ENCODE measurements at regions not wholly inside any gene's neighbourhood (a gene's known extent, or its start where the extent isn't known, plus 50 kb on each side); places are given as distances from the start of the nearest gene placed in this dataset.

- H3K4me2 ChIP-seq (ENCODE audit: insufficient read depth, low read length) = no peak overlapping the region
- CTCF ChIA-PET = no interaction called here
- BruUV-seq (replicated peaks) = no TSS peak
- H2AFZ ChIP-seq (ENCODE audit: low read depth, low read length) = no peak overlapping the region
- H3K9ac ChIP-seq (replicated peaks; ENCODE audit: extremely low read depth, insufficient read depth, low read length) = no peak overlapping the region
- no peak overlapping the region for H3K4me3 ChIP-seq (replicated peaks in 1 of 3; ENCODE audit: insufficient read depth in 1 of 3, low read depth in 1 of 3, low read length in 3 of 3)
- no peak overlapping the region for H3K27ac ChIP-seq (ENCODE audit: insufficient read depth, low read depth, low read length)
- H3K79me2 ChIP-seq (ENCODE audit: control insufficient read depth, insufficient read depth, low read length) = no peaks in the 10 kb centered on the region
- no peak for FAIRE-seq
- H4K20me1 ChIP-seq (replicated peaks; ENCODE audit: control insufficient read depth, extremely low read depth, insufficient read depth, low read length) = no peaks in the 10 kb centered on the region
- POLR2A ChIA-PET = no interaction called here
- H3K9me3 ChIP-seq (replicated peaks; ENCODE audit: control insufficient read depth, insufficient read depth, low read length) = no peaks in the 10 kb centered on the region
- dilution Hi-C loops (cut with MboI; ENCODE audit: extremely low pct_ligation_motif_present, low sequenced_read_pairs) = no loop called here
- no peak for TF ChIP-seq EZH2 (IDR thresholded peaks at IDR 0.05; ENCODE audit: borderline replicate concordance, low read depth, low read length, severe bottlenecking)
- no peak for TF ChIP-seq CTCF (IDR thresholded peaks at IDR 0.05; ENCODE audit: extremely low read depth in 1 of 2, insufficient read depth in 1 of 2, low read depth in 1 of 2, low read length in 2 of 2)
- no peaks in the 10 kb centered on the region for H3K36me3 ChIP-seq (ENCODE audit: control insufficient read depth in 2 of 2, extremely low read depth in 1 of 2, insufficient read depth in 2 of 2, low read length in 2 of 2)
- intact Hi-C loops (cut with micrococcal nuclease) = no loop called here
- no peaks in the 10 kb centered on the region for H3K9me1 ChIP-seq (replicated peaks; ENCODE audit: control insufficient read depth, extremely low read depth, insufficient read depth, low read length)
- H3K4me1 ChIP-seq (ENCODE audit: control insufficient read depth, extremely low read depth, insufficient read depth, low read length) = no peaks in the 10 kb centered on the region
- DNase-seq (ENCODE audit: low read depth, low spot score) = no peak
- no peaks in the 10 kb centered on the region for H3K27me3 ChIP-seq (ENCODE audit: control insufficient read depth in 2 of 2, insufficient read depth in 2 of 2, low read length in 2 of 2)
These were observed 682.0 kb upstream of the B3GALT2 start for GRCh38 chr1:193868425-193868824.

- ChIA-PET POLR2A (no interaction called here), CTCF (no interaction called here)
- no peaks in the 10 kb centered on the region for H3K36me3 ChIP-seq (ENCODE audit: control insufficient read depth in 2 of 2, extremely low read depth in 1 of 2, insufficient read depth in 2 of 2, low read length in 2 of 2)
- H3K4me1 ChIP-seq (ENCODE audit: control insufficient read depth, extremely low read depth, insufficient read depth, low read length) = no peaks in the 10 kb centered on the region
- no peaks in the 10 kb centered on the region for H3K79me2 ChIP-seq (ENCODE audit: control insufficient read depth, insufficient read depth, low read length)
- intact Hi-C loops (cut with micrococcal nuclease) (no loop called here), dilution Hi-C loops (cut with MboI; ENCODE audit: extremely low pct_ligation_motif_present, low sequenced_read_pairs) (no loop called here)
- no peak for FAIRE-seq
- no peak overlapping the region for H2AFZ ChIP-seq (ENCODE audit: low read depth, low read length)
- H4K20me1 ChIP-seq (replicated peaks; ENCODE audit: control insufficient read depth, extremely low read depth, insufficient read depth, low read length) = no peaks in the 10 kb centered on the region
- H3K4me2 ChIP-seq (ENCODE audit: insufficient read depth, low read length) = no peak overlapping the region
- H3K4me3 ChIP-seq (replicated peaks in 1 of 3; ENCODE audit: insufficient read depth in 1 of 3, low read depth in 1 of 3, low read length in 3 of 3) = no peak overlapping the region
- H3K9ac ChIP-seq (replicated peaks; ENCODE audit: extremely low read depth, insufficient read depth, low read length) = no peak overlapping the region
- no peaks in the 10 kb centered on the region for H3K9me1 ChIP-seq (replicated peaks; ENCODE audit: control insufficient read depth, extremely low read depth, insufficient read depth, low read length)
- no peaks in the 10 kb centered on the region for H3K27me3 ChIP-seq (ENCODE audit: control insufficient read depth in 2 of 2, insufficient read depth in 2 of 2, low read length in 2 of 2)
- H3K9me3 ChIP-seq (replicated peaks; ENCODE audit: control insufficient read depth, insufficient read depth, low read length) = no peaks in the 10 kb centered on the region
- TF ChIP-seq MAX (IDR thresholded peaks at IDR 0.05; ENCODE audit: insufficient read depth, insufficient read length) = no peak
- no peak for TF ChIP-seq CTCF (IDR thresholded peaks at IDR 0.05; ENCODE audit: extremely low read depth in 1 of 2, insufficient read depth in 1 of 2, low read depth in 1 of 2, low read length in 2 of 2)
- no peak for TF ChIP-seq JUN (IDR thresholded peaks at IDR 0.05; ENCODE audit: borderline replicate concordance, insufficient read depth, insufficient read length, low read depth)
- TF ChIP-seq MYC (IDR thresholded peaks at IDR 0.05; ENCODE audit: low read depth, low read length) = no peak
- no peak for TF ChIP-seq GATA2 (IDR thresholded peaks at IDR 0.05; ENCODE audit: insufficient read depth, insufficient read length, low read depth, low read length)
- TF ChIP-seq FOS (IDR thresholded peaks at IDR 0.05; ENCODE audit: borderline replicate concordance, insufficient read depth, low read length) = no peak
- no peak for TF ChIP-seq POLR2A (IDR thresholded peaks at IDR 0.05; ENCODE audit: low read depth, low read length)
- TF ChIP-seq POLR2AphosphoS5 (IDR thresholded peaks at IDR 0.05; ENCODE audit: insufficient read depth, low read depth, low read length) = no peak
- no peak for TF ChIP-seq EZH2 (IDR thresholded peaks at IDR 0.05; ENCODE audit: borderline replicate concordance, low read depth, low read length, severe bottlenecking)
- no peak overlapping the region for H3K27ac ChIP-seq (ENCODE audit: insufficient read depth, low read depth, low read length)
- BruUV-seq (replicated peaks) = no TSS peak
- DNase-seq (ENCODE audit: low read depth, low spot score) = no peak
These were observed 669.8 kb upstream of the B3GALT2 start for GRCh38 chr1:193856261-193856660.
